ENCODE measurements at regions not wholly inside any gene's neighbourhood (a gene's known extent, or its start where the extent isn't known, plus 50 kb on each side); places are given as distances from the start of the nearest gene placed in this dataset.
"Not testable (repeated sequence)": the region's sequence is repeated elsewhere in the genome, so short reads cannot be mapped to it uniquely, and the experiment has no call there.

DNA sequence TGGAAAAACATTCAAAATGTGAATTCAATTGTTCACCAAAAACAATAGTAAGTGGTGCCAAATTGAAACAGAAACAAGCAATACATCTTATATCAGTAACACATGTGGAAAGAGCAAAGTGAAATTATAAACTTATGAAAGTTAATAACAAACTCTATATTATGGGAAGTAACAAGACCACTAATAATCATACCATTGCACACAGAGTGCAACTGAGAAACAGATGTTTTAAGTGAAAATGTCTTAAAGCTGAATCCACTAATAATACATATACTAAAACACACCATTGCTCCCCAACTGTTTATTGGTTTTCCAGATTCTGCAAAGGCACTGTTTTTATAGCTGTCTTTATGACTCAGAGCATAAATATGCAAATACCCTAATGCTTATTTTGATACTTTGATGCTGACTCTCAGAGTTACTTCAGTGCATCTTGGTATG lies 292.3 kb downstream of the RFPL4B start:
- no peak for DNase-seq (ENCODE audit: low spot score)

- peak; percentile 70 for DNase-seq (ENCODE audit: low spot score)
These were observed 293.8 kb downstream of the RFPL4B start for GRCh38 chr6:112640891-112641290.

- no peak for DNase-seq (ENCODE audit: low spot score)
These were observed 302.7 kb downstream of the RFPL4B start for GRCh38 chr6:112649853-112650252.

- DNase-seq (ENCODE audit: low spot score) = no peak
These were observed 304.1 kb downstream of the RFPL4B start for GRCh38 chr6:112651239-112651638.

- DNase-seq (ENCODE audit: low spot score) = no peak
These were observed 312.8 kb downstream of the RFPL4B start for GRCh38 chr6:112659912-112660311.

DNA sequence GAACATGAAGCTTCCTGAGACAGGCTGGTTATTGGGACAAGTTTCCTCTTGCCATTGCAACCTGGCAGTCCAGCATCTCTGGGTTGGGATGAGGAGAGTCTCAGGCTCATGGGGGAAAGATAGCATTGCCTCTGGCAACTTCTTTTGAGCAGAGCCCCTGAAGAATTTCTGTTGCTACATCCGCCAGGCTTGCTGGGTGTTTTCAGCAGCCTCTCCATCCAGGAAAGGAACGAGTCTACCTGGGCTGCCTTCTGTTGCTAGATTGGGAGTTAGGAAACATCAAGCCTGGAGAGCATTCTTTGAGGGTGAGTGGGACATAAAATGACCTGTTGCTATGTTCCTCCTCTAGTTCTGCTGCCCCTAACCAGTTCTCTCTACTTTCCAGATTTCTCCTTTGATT lies 313.5 kb downstream of the RFPL4B start:
- no peak for DNase-seq (ENCODE audit: low spot score)

GRCh38 chr6:112663698-112664097 lies 316.6 kb downstream of the RFPL4B start:
- no peak for DNase-seq (ENCODE audit: low spot score)

DNA sequence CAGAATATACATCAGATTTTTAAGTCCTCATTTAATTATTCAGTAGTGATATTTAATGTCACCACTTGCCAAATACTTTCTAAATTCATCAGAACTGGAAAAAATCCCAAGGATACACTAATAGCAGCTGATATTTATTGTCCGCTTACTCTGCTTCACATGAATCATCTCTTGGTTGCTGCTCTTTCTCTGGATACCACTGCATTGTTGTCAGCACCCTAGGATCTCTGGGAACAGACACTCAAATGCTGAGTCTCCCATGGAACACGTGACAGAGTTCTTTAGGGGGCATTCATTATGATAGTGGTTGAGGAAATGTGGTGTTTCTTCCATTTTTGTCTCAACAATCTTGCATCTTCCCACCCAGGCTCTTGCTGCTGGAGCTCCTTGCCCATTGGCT lies 318.0 kb downstream of the RFPL4B start:
- no peak for DNase-seq (ENCODE audit: low spot score)

DNA sequence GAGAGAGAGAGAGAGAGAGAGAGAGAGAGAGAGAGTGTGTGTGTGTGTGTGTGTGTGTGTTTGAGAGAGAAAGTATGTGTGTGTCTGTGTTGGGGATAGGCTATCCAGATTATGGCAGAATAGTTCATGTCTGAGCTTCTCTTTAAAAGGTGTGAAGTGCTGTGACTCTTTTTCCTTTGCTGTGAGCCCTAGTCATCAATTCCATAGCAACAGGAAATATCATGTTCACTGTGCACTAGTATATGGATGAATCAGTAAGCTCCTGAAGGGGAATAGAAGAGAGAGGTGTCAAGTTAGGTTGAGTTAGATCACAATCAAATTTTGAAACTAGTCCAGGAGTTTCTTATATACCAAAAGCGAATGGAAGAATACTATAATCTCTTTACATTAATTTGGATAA lies 318.7 kb downstream of the RFPL4B start:
- no peak for DNase-seq (ENCODE audit: low spot score)

- DNase-seq (ENCODE audit: low spot score) = no peak
These were observed 320.3 kb downstream of the RFPL4B start for GRCh38 chr6:112667427-112667826.

- no peak for DNase-seq (ENCODE audit: low spot score)
These were observed 333.0 kb downstream of the RFPL4B start for GRCh38 chr6:112680091-112680490.

GRCh38 chr6:112682071-112682470 lies 334.9 kb downstream of the RFPL4B start:
- DNase-seq (ENCODE audit: low spot score) = no peak

- DNase-seq (ENCODE audit: low spot score) = no peak
These were observed 336.0 kb downstream of the RFPL4B start for GRCh38 chr6:112683106-112683505.

DNA sequence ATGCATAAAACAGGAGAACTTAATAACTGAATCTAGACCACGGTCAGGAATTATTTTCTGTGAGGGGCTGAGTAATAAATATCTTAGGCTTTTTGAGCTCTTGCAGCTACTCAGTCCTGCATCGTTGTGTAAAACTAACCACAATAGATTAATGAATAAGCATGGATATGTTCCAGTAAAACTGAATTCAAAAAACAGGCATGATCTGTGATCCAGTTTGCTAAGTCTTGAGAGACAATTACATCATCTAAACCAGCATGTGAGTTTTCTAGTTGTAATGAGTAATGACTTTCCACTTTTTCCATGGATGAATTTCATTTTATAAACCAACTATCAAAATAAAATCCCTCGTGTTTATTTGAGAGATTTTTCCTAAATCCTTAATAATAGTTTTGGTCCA lies 336.8 kb downstream of the RFPL4B start:
- DNase-seq (ENCODE audit: low spot score) = no peak

- DNase-seq (ENCODE audit: low spot score) = not testable (repeated sequence)
These were observed 338.5 kb downstream of the RFPL4B start for GRCh38 chr6:112685521-112686220.

GRCh38 chr6:112688487-112689165 lies 341.5 kb downstream of the RFPL4B start:
- DNase-seq (ENCODE audit: low spot score) = not testable (repeated sequence)

DNA sequence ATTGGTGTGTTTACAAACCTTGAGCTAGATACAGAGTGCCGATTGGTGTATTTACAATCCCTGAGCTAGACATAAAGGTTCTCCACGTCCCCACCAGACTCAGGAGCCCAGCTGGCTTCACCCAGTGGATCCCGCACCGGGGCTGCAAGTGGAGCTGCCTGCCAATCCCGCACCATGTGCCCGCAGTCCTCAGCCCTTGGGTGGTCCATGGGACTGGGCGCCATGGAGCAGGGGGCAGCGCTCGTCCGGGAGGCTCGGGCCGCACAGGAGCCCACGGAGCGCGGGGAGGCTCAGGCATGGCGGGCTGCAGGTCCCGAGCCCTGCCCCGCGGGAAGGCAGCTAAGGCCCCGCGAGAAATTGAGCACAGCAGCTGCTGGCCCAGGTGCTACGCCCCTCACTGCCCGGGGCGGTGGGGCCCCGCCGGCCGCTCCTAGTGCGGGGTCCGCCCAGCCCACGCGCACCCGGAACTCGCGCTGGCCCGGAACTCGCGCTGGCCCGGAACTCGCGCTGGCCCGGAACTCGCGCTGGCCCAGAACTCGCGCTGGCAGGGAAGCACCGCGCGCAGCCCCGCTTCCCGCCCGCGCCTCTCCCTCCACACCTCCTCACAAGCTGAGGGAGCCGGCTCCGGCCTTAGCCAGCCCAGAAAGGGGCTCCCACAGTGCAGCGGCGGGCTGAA lies 342.2 kb downstream of the RFPL4B start:
- not testable (repeated sequence) for DNase-seq (ENCODE audit: low spot score)

- peak; percentile 44 for DNase-seq (ENCODE audit: low spot score)
These were observed 343.5 kb downstream of the RFPL4B start for GRCh38 chr6:112690497-112691202.

DNA sequence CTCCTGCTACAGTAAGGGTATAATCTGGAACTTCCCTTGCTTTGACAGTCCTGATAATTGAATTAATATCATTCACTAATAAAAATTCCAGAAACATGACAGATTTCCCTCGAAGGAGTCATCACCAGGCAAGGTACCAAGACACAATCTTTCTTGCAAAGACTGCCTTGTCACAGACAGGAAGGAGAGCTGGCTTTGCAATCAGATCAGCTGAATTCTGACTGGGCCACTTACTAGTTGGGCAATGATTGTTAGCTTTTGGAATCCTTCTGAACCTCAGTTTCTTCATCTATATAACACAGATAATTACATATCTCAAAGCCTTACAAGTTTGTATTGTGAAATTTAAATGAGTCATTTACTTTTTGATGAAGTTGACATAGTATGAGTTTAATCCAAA lies 344.2 kb downstream of the RFPL4B start:
- DNase-seq (ENCODE audit: low spot score) = no peak

GRCh38 chr6:112695001-112695400 lies 347.9 kb downstream of the RFPL4B start:
- DNase-seq (ENCODE audit: low spot score) = no peak

GRCh38 chr6:112697265-112697664 lies 350.1 kb downstream of the RFPL4B start:
- no peak for DNase-seq (ENCODE audit: low spot score)

DNA sequence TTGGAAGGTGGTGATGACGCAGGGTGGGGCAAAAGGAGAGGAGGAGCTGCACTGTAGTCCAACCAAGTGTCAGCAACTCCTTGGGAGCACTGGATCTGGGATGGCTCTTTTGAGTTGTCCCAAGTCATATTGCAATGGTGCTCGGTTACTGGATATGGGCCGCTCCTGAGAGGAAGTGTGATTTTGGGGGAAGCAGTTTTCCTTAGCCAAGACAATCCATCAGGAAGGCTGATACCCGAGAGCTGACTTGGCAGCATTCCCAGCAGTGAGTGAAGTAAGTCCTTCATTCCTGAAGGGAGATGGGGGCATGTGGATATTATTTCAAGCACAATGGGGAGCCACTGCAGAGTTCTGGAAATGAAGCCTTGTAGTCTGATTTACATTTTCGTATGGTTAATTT lies 354.1 kb downstream of the RFPL4B start:
- no peak for DNase-seq (ENCODE audit: low spot score)
